Stomach (tissue), 4 donors: ENCODE measurements at regions not wholly inside any gene's neighbourhood (a gene's known extent, or its start where the extent isn't known, plus 50 kb on each side); places are given as distances from the start of the nearest gene placed in this dataset.

ENCODE experiments used
- CTCF ChIP-seq, 7 experiments: fragments of 450-650 bp in 4 of 7; fragments of 200-600 bp in 3 of 7; sonication (generic) in 3 of 7; IDR thresholded peaks; one replicate each; pipeline ENCODE4 v1.5.1; 2016 to 2019; ENCODE audit warnings: antibody characterized with exemption in 7 of 7, control low read depth in 2 of 7, mild to moderate bottlenecking in 1 of 7
- EP300 ChIP-seq: sonication (generic); formaldehyde crosslinking; IDR thresholded peaks from one replicate; pipeline ENCODE4 v1.6.1; 2017; ENCODE audit warnings: antibody characterized with exemption
- POLR2A ChIP-seq, 4 donors: fragments of 450-650 bp; IDR thresholded peaks; one replicate each; pipeline ENCODE4 v1.6.1; 2016; ENCODE audit warnings: antibody characterized with exemption in 4 of 4, control low read depth in 2 of 4, mild to moderate bottlenecking in 1 of 4, moderate library complexity in 1 of 4
- POLR2AphosphoS5 ChIP-seq, 3 donors: sonication (generic); formaldehyde crosslinking; IDR thresholded peaks; one replicate each; pipeline ENCODE4 v1.6.1; 2016; ENCODE audit warnings: antibody characterized with exemption in 3 of 3

DNA sequence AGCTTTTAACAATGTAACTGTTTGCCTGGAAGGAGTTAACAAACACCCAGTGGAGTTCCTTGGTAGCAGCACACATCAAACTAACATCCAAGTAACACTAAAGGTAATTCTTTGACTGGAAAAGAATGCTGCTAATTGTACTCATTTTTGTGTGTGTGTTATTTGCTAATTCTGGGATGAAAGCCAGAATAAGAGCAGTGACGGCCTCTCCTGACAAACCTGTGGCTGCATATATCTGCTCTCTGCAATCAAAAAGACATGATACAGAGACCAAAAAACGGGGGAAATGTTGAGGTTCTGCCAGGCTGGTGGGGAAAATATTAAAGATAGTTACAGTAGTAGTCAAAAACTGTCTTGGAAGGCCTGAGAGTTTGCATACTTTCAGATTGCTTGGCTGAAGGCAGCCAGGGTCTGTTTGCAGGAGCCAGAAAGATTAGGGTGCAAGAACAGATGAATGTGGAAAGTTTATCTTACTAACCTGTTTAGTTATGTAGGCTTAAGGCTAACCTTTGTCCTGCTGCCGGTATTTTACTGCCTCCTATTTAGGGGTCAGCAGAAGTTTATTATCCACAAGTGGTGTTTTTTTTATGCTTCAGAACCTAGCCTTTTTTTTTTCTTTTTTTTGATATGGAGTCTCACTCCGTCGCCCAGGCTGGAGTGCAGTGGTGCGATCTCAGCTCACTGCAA, 325.6 kb upstream of the RBMY1B start:
- TF ChIP-seq POLR2AphosphoS5 (IDR thresholded peaks at IDR 0.05) (no peak), CTCF (IDR thresholded peaks at IDR 0.05) (no peak), POLR2A (IDR thresholded peaks at IDR 0.05) (no peak), EP300 (no peak)
